Islet precursor cell (in vitro differentiated cells): ENCODE measurements at regions not wholly inside any gene's neighbourhood (a gene's known extent, or its start where the extent isn't known, plus 50 kb on each side); places are given as distances from the start of the nearest gene placed in this dataset.
A peak's percentile ranks its signal among the peaks of the same experiment; 100 is the strongest.

Experiments
- DNase-seq: peaks from one replicate; pipeline ENCODE4 v3.0.0-alpha.2; 2018

GRCh38 chr12:107533218-107533617 is 152.4 kb upstream of the PWP1 start:
- DNase-seq = no peak

- DNase-seq = no peak
Measured at GRCh38 chr12:107536613-107537012, 149.0 kb upstream of the PWP1 start.

GRCh38 chr12:107537464-107538119 is 148.0 kb upstream of the PWP1 start:
- DNase-seq = no peak

- DNase-seq = peak; percentile 36
Measured at GRCh38 chr12:107539196-107539939, 146.2 kb upstream of the PWP1 start.

- peak; percentile 16 for DNase-seq
Measured at GRCh38 chr12:107541001-107541705, 144.4 kb upstream of the PWP1 start.

- no peak for DNase-seq
Measured at GRCh38 chr12:107543416-107543815, 142.2 kb upstream of the PWP1 start.

- DNase-seq = no peak
Measured at GRCh38 chr12:107543841-107544240, 141.8 kb upstream of the PWP1 start.

- DNase-seq = no peak
Measured at GRCh38 chr12:107544937-107545336, 140.7 kb upstream of the PWP1 start.

GRCh38 chr12:107545737-107546353 is 139.8 kb upstream of the PWP1 start:
- no peak for DNase-seq

- no peak for DNase-seq
Measured at GRCh38 chr12:107547389-107547788, 138.2 kb upstream of the PWP1 start.

GRCh38 chr12:107549651-107550480 is 135.7 kb upstream of the PWP1 start:
- no peak for DNase-seq

GRCh38 chr12:107551434-107551833 is 134.2 kb upstream of the PWP1 start:
- no peak for DNase-seq

- DNase-seq = no peak
Measured at GRCh38 chr12:107552263-107552662, 133.3 kb upstream of the PWP1 start.

- no peak for DNase-seq
Measured at GRCh38 chr12:107553211-107553765, 132.3 kb upstream of the PWP1 start.

- no peak for DNase-seq
Measured at GRCh38 chr12:107554941-107555340, 130.7 kb upstream of the PWP1 start.

- DNase-seq = no peak
Measured at GRCh38 chr12:107557026-107557425, 128.6 kb upstream of the PWP1 start.

- DNase-seq = no peak
Measured at GRCh38 chr12:107557589-107558100, 128.0 kb upstream of the PWP1 start.

GRCh38 chr12:107558141-107558815 is 127.3 kb upstream of the PWP1 start:
- peak; percentile 23 for DNase-seq

GRCh38 chr12:107558816-107559382 is 126.7 kb upstream of the PWP1 start:
- DNase-seq = peak; percentile 44

GRCh38 chr12:107560165-107560898 is 125.3 kb upstream of the PWP1 start:
- peak; percentile 56 for DNase-seq
